Kasumi-1 (cell line): ENCODE measurements at regions not wholly inside any gene's neighbourhood (a gene's known extent, or its start where the extent isn't known, plus 50 kb on each side); places are given as distances from the start of the nearest gene placed in this dataset.
A peak's percentile ranks its signal among the peaks of the same experiment; 100 is the strongest.

ENCODE experiments used
- DNase-seq, 2 experiments: peaks; one replicate each; lab custom pipeline; 2025; lab: John Stamatoyannopoulos, UW

GRCh38 chr3:161800985-161801559 is 304.5 kb downstream of the OTOL1 start:
- DNase-seq = no peak

GRCh38 chr3:161818106-161818505 is 321.5 kb downstream of the OTOL1 start:
- DNase-seq = no peak

- DNase-seq = no peak
These were observed 325.0 kb downstream of the OTOL1 start for GRCh38 chr3:161821591-161821990.

- no peak for DNase-seq
These were observed 325.7 kb downstream of the OTOL1 start for GRCh38 chr3:161822291-161822690.

- DNase-seq = no peak
These were observed 327.3 kb downstream of the OTOL1 start for GRCh38 chr3:161823910-161824309.

- peak; percentile 31 to 38 for DNase-seq
These were observed 341.4 kb downstream of the OTOL1 start for GRCh38 chr3:161838021-161838420.

- DNase-seq = no peak
These were observed 351.8 kb downstream of the OTOL1 start for GRCh38 chr3:161848376-161848775.

- DNase-seq = peak; percentile 33 to 48
These were observed 355.4 kb downstream of the OTOL1 start for GRCh38 chr3:161851941-161852566.

GRCh38 chr3:161852744-161853143 is 356.1 kb downstream of the OTOL1 start:
- no peak for DNase-seq

GRCh38 chr3:161854232-161854771 is 357.7 kb downstream of the OTOL1 start:
- peak; percentile 33 to 36 for DNase-seq

GRCh38 chr3:161859057-161859456 is 362.4 kb downstream of the OTOL1 start:
- no peak for DNase-seq

GRCh38 chr3:161859865-161860450 is 363.4 kb downstream of the OTOL1 start:
- no peak for DNase-seq

GRCh38 chr3:161863775-161864174 is 367.2 kb downstream of the OTOL1 start:
- no peak for DNase-seq

GRCh38 chr3:161866176-161866575 is 369.6 kb downstream of the OTOL1 start:
- DNase-seq = no peak

GRCh38 chr3:161875483-161875882 is 378.9 kb downstream of the OTOL1 start:
- DNase-seq = no peak

GRCh38 chr3:161879470-161879869 is 382.9 kb downstream of the OTOL1 start:
- DNase-seq = no peak

GRCh38 chr3:161884830-161885229 is 388.2 kb downstream of the OTOL1 start:
- no peak for DNase-seq

- no peak for DNase-seq
These were observed 393.6 kb downstream of the OTOL1 start for GRCh38 chr3:161890147-161890625.

- no peak for DNase-seq
These were observed 397.4 kb downstream of the OTOL1 start for GRCh38 chr3:161893972-161894371.

- no peak for DNase-seq
These were observed 398.0 kb downstream of the OTOL1 start for GRCh38 chr3:161894657-161895056.

GRCh38 chr3:161905520-161906132 is 409.0 kb downstream of the OTOL1 start:
- no peak for DNase-seq

- peak; percentile 11 to 59 for DNase-seq
These were observed 417.3 kb downstream of the OTOL1 start for GRCh38 chr3:161913786-161914389.
